ENCODE measurements at regions not wholly inside any gene's neighbourhood (a gene's known extent, or its start where the extent isn't known, plus 50 kb on each side); places are given as distances from the start of the nearest gene placed in this dataset.

DNA sequence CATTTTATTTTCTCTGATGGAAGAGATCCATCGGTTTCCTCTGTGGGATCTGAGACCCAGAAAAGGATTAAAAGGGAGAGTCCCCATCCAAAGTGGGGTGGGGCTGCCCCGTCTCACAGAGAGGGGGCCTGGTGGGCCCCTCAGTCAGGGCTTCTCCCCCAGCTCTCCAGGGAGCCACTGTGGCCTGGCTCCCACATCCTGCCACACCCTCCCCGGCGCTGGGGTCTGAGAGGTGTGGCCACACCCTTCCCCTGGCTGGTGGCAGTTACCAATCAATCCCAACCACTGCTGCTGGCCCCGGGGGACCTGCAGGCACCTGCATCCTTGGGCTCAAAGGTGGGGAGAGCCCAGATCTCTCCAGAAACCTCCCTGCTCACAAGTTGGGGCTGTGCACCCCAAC is 161.8 kb upstream of the IQSEC1 start:
- no peak overlapping the region for H2BK15ac ChIP-seq (ENCODE audit: low read depth, low read length)
- no peaks in the 10 kb centered on the region for H3K36me3 ChIP-seq (ENCODE audit: control insufficient read depth, insufficient read depth, low read length)
- H2AFZ ChIP-seq (replicated peaks; ENCODE audit: low read length, poor library complexity) = no peak overlapping the region
- no peaks in the 10 kb centered on the region for H4K20me1 ChIP-seq (ENCODE audit: insufficient read depth, low read length)
- TF ChIP-seq CHD1 (IDR thresholded peaks at IDR 0.05; ENCODE audit: low read depth, low read length) (no peak), CEBPB (IDR thresholded peaks at IDR 0.05; ENCODE audit: low read depth, low read length) (no peak), FOS (IDR thresholded peaks at IDR 0.05; ENCODE audit: low read depth, low read length) (no peak), BHLHE40 (IDR thresholded peaks at IDR 0.05; ENCODE audit: low read depth, low read length) (no peak), MAZ (IDR thresholded peaks at IDR 0.05; ENCODE audit: borderline replicate concordance, low read depth, low read length) (no peak), SMC3 (IDR thresholded peaks at IDR 0.05; ENCODE audit: low read depth, low read length) (no peak), RFX5 (IDR thresholded peaks at IDR 0.05; ENCODE audit: low read depth, low read length) (no peak), RCOR1 (IDR thresholded peaks at IDR 0.05; ENCODE audit: insufficient replicate concordance, low read length) (no peak), POLR2A (IDR thresholded peaks at IDR 0.05; ENCODE audit: low read depth, low read length) (no peak), MXI1 (IDR thresholded peaks at IDR 0.05; ENCODE audit: borderline replicate concordance, low read depth, low read length) (no peak), NFE2L2 (IDR thresholded peaks at IDR 0.05; ENCODE audit: low read depth, low read length) (no peak), RAD21 (IDR thresholded peaks at IDR 0.05; ENCODE audit: low read length) (no peak), MAFK (IDR thresholded peaks at IDR 0.05; ENCODE audit: low read depth, low read length) (no peak)
- TF ChIP-seq, protein P1, sequence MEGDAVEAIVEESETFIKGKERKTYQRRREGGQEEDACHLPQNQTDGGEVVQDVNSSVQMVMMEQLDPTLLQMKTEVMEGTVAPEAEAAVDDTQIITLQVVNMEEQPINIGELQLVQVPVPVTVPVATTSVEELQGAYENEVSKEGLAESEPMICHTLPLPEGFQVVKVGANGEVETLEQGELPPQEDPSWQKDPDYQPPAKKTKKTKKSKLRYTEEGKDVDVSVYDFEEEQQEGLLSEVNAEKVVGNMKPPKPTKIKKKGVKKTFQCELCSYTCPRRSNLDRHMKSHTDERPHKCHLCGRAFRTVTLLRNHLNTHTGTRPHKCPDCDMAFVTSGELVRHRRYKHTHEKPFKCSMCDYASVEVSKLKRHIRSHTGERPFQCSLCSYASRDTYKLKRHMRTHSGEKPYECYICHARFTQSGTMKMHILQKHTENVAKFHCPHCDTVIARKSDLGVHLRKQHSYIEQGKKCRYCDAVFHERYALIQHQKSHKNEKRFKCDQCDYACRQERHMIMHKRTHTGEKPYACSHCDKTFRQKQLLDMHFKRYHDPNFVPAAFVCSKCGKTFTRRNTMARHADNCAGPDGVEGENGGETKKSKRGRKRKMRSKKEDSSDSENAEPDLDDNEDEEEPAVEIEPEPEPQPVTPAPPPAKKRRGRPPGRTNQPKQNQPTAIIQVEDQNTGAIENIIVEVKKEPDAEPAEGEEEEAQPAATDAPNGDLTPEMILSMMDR (conservative IDR thresholded peaks at IDR 0.05; ENCODE audit: low read depth, low read length) = no peak
- TF ChIP-seq, protein P2, sequence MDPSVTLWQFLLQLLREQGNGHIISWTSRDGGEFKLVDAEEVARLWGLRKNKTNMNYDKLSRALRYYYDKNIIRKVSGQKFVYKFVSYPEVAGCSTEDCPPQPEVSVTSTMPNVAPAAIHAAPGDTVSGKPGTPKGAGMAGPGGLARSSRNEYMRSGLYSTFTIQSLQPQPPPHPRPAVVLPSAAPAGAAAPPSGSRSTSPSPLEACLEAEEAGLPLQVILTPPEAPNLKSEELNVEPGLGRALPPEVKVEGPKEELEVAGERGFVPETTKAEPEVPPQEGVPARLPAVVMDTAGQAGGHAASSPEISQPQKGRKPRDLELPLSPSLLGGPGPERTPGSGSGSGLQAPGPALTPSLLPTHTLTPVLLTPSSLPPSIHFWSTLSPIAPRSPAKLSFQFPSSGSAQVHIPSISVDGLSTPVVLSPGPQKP (IDR thresholded peaks at IDR 0.05; ENCODE audit: borderline replicate concordance, low read depth, low read length) = no peak
- TF ChIP-seq, protein P3, sequence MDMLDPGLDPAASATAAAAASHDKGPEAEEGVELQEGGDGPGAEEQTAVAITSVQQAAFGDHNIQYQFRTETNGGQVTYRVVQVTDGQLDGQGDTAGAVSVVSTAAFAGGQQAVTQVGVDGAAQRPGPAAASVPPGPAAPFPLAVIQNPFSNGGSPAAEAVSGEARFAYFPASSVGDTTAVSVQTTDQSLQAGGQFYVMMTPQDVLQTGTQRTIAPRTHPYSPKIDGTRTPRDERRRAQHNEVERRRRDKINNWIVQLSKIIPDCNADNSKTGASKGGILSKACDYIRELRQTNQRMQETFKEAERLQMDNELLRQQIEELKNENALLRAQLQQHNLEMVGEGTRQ (IDR thresholded peaks at IDR 0.05; ENCODE audit: low read depth, low read length) = no peak
- no peak overlapping the region for H2BK5ac ChIP-seq (ENCODE audit: low read depth, low read length, poor library complexity, severe bottlenecking)
- no peaks in the 10 kb centered on the region for H3K9me1 ChIP-seq (ENCODE audit: insufficient read depth, low read length)
- no peak overlapping the region for H2BK120ac ChIP-seq (ENCODE audit: low read depth, low read length)
- dilution Hi-C loops (cut with HindIII; ENCODE audit: low sequenced_read_pairs, unreplicated experiment) = no loop called here
- H4K8ac ChIP-seq (ENCODE audit: low read depth in 2 of 2, low read length in 2 of 2) = no peak overlapping the region
- CTCF ChIA-PET = no interaction called here
- H3K56ac ChIP-seq (ENCODE audit: extremely low read depth, insufficient read depth, low read length) = no peak overlapping the region
- H2BK20ac ChIP-seq (ENCODE audit: low read depth, low read length) = no peak overlapping the region
- no peak overlapping the region for H4K5ac ChIP-seq (ENCODE audit: low read depth, low read length)
- no peak overlapping the region for H3K14ac ChIP-seq (replicated peaks; ENCODE audit: low read depth, low read length)
- H3K27me3 ChIP-seq (ENCODE audit: control insufficient read depth, insufficient read depth, low read length) = peaks cover 31% of the 10 kb centered on the region
- no peak overlapping the region for H3K27ac ChIP-seq (ENCODE audit: insufficient read depth, low read length)
- WGBS, 2 experiments (ENCODE audit: extremely low coverage in 2 of 2, insufficient read length in 1 of 2) = no CpG with 5 or more reads among the region's 5 CpGs
- H2AK9ac ChIP-seq (replicated peaks; ENCODE audit: low read depth, low read length, poor library complexity) = no peak overlapping the region
- no peaks in the 10 kb centered on the region for H3K4me1 ChIP-seq (ENCODE audit: control insufficient read depth, insufficient read depth, low read length)
- H3K79me1 ChIP-seq (ENCODE audit: low read depth in 1 of 2, low read length in 2 of 2) = no peaks in the 10 kb centered on the region
- H3K9ac ChIP-seq (ENCODE audit: low read depth, low read length) = no peak overlapping the region
- no peak overlapping the region for H4K91ac ChIP-seq (ENCODE audit: insufficient read depth, low read depth, low read length)
- no peak overlapping the region for H3K4me2 ChIP-seq (ENCODE audit: low read depth, low read length)
- POLR2A ChIA-PET (ENCODE audit: unreplicated experiment) = no interaction called here
- H3K9me3 ChIP-seq (ENCODE audit: control insufficient read depth, insufficient read depth, low read length) = no peaks in the 10 kb centered on the region
- no peak overlapping the region for H3K4me3 ChIP-seq (ENCODE audit: insufficient read depth, low read depth, low read length)
- no peak overlapping the region for H3K23ac ChIP-seq (ENCODE audit: low read depth, low read length)
- no TSS peak for BruUV-seq (replicated peaks)
- intact Hi-C loops (cut with micrococcal nuclease) = no loop called here
- no peak for ATAC-seq (ENCODE audit: low read depth)
- DNase-seq = no peak
- no peak overlapping the region for H2AK5ac ChIP-seq (ENCODE audit: low read depth, low read length)
- no peak overlapping the region for H3K4ac ChIP-seq (ENCODE audit: low read depth, low read length)
- in situ Hi-C loops (cut with MboI; ENCODE audit: low sequenced_read_pairs) = no loop called here
- H3K18ac ChIP-seq (ENCODE audit: low read depth, low read length) = no peak overlapping the region
